HCT116 (cell line): ENCODE measurements at regions not wholly inside any gene's neighbourhood (a gene's known extent, or its start where the extent isn't known, plus 50 kb on each side); places are given as distances from the start of the nearest gene placed in this dataset.

ENCODE experiments used
- ATAC-seq: fragments of 200-7000 bp; cut with Tn5 transposase; 2 replicates; pipeline ENCODE4 v1.9.1; 2020; ENCODE audit warnings: mild to moderate bottlenecking, moderate library complexity
- BruUV-seq: library from RNA; stranded (reverse); fragments of 400-500 nt; replicated peaks from 2 replicates; lab custom pipeline; 2021; lab: Mats Ljungman, UMichigan
- CTCF ChIA-PET: fragments of 300-600 bp; sonication (Branson Sonifier 250); formaldehyde crosslinking; loops from one replicate; lab custom pipeline; 2021; ENCODE audit warnings: antibody characterized with exemption; lab: Charles Lee
- POLR2A ChIA-PET: fragments of 300-600, 350-600 bp; sonication (Branson Sonifier 250); formaldehyde crosslinking; loops from one replicate; lab custom pipeline; 2021; ENCODE audit warnings: antibody characterized with exemption; lab: Charles Lee
- RAD21 ChIA-PET, 2 experiments: fragments of 300-600 bp; sonication (Branson Sonifier 250); formaldehyde crosslinking; loops; one replicate each; lab custom pipeline; 2023; ENCODE audit warnings: low total read pairs in 2 of 2; ENCODE audit not compliant: uncharacterized antibody in 2 of 2, unreplicated experiment in 2 of 2, low non-redundant PET in 1 of 2; lab: Charles Lee
- DNase-seq: peaks from one replicate; pipeline ENCODE4 v3.0.0-alpha.2; 2010; ENCODE audit warnings: low read depth, low spot score
- H2AFZ ChIP-seq: fragments of 200-600 bp; shearing (Covaris generic), sonication (generic); 2 replicates; pipeline ENCODE4 v1.6.1; 2017; ENCODE audit warnings: low read depth, mixed run types, mixed read lengths, antibody characterized with exemption, low read length; ENCODE audit not compliant: poor library complexity, severe bottlenecking
- H3K27ac ChIP-seq: 2 replicates; pipeline ENCODE4 v1.5.1; 2012; ENCODE audit warnings: low read depth, low read length
- H3K27me3 ChIP-seq: fragments of 200-600 bp; sonication (generic); 2 replicates; pipeline ENCODE4 v1.6.1; 2016; ENCODE audit warnings: mixed run types, low read length, mixed read lengths; ENCODE audit not compliant: insufficient read depth
- H3K36me3 ChIP-seq, 2 experiments: fragments of 200-500 bp in 1 of 2; fragments of 200-600 bp in 1 of 2; sonication (Bioruptor generic) in 1 of 2; sonication (generic) in 1 of 2; 2 replicates each; pipeline versions ENCODE4 v1.5.1 to v1.6.1; 2014 to 2016; ENCODE audit warnings: low read length in 2 of 2, inconsistent platforms in 1 of 2, mixed read lengths in 1 of 2, mixed run types in 1 of 2; ENCODE audit not compliant: insufficient read depth in 2 of 2, control insufficient read depth in 1 of 2
- H3K4me1 ChIP-seq, 2 experiments: fragments of 200-600 bp in 1 of 2; sonication (generic) in 1 of 2; 2 replicates each; pipeline versions ENCODE4 v1.5.1 to v1.6.1; 2012 to 2017; ENCODE audit warnings: low read length in 2 of 2, inconsistent platforms in 1 of 2, mild to moderate bottlenecking in 1 of 2, mixed read lengths in 1 of 2, mixed run types in 1 of 2, moderate library complexity in 1 of 2; ENCODE audit not compliant: insufficient read depth in 2 of 2, control insufficient read depth in 1 of 2
- H3K4me2 ChIP-seq: fragments of 200-600 bp; sonication (generic); 2 replicates; pipeline ENCODE4 v1.6.1; 2017; ENCODE audit warnings: mixed run types, low read length, mixed read lengths
- H3K4me3 ChIP-seq, 2 experiments: fragments of 200-600 bp in 1 of 2; sonication (generic) in 1 of 2; replicated peaks in 1 of 2; 2 replicates each; pipeline ENCODE4 v1.5.1; 2011 to 2016; ENCODE audit warnings: low read length in 2 of 2, control low read depth in 1 of 2, low read depth in 1 of 2, mild to moderate bottlenecking in 1 of 2, mixed read lengths in 1 of 2, mixed run types in 1 of 2
- H3K79me2 ChIP-seq: fragments of 200-600 bp; sonication (generic); 2 replicates; pipeline ENCODE4 v1.6.1; 2017; ENCODE audit warnings: mild to moderate bottlenecking, mixed run types, low read length, moderate library complexity, mixed read lengths; ENCODE audit not compliant: insufficient read depth
- H3K9ac ChIP-seq: fragments of 200-600 bp; sonication (generic); 2 replicates; pipeline ENCODE4 v1.6.1; 2016; ENCODE audit warnings: low read length, mixed read lengths
- H3K9me2 ChIP-seq: fragments of 200-600 bp; sonication (generic), shearing (Covaris generic); 2 replicates; pipeline ENCODE4 v1.6.1; 2017; ENCODE audit warnings: mixed run types, mild to moderate bottlenecking, moderate library complexity; ENCODE audit not compliant: insufficient read depth
- H3K9me3 ChIP-seq, 2 experiments: fragments of 200-500 bp in 1 of 2; fragments of 200-600 bp in 1 of 2; sonication (Bioruptor generic) in 1 of 2; sonication (generic) in 1 of 2; 2 replicates each; pipeline ENCODE4 v1.6.1; 2014 to 2017; ENCODE audit warnings: low read length in 2 of 2, mixed read lengths in 2 of 2, inconsistent platforms in 1 of 2, low read depth in 1 of 2, mild to moderate bottlenecking in 1 of 2, mixed run types in 1 of 2, moderate library complexity in 1 of 2; ENCODE audit not compliant: control insufficient read depth in 1 of 2, insufficient read depth in 1 of 2
- H4K20me1 ChIP-seq: fragments of 200-600 bp; sonication (generic), shearing (Covaris generic); 2 replicates; pipeline ENCODE4 v1.6.1; 2017; ENCODE audit warnings: mixed run types, mild to moderate bottlenecking, moderate library complexity; ENCODE audit not compliant: insufficient read depth
- CBX3 ChIP-seq: IDR thresholded peaks from 2 replicates; pipeline ENCODE4 v1.6.1; 2012; ENCODE audit warnings: low read depth
- CEBPB ChIP-seq: IDR thresholded peaks from 2 replicates; pipeline ENCODE4 v1.6.1; 2012; ENCODE audit warnings: low read depth
- EGR1 ChIP-seq: IDR thresholded peaks from 2 replicates; pipeline ENCODE4 v1.6.1; 2012; ENCODE audit warnings: low read depth
- ELF1 ChIP-seq: IDR thresholded peaks from 2 replicates; pipeline ENCODE4 v1.6.1; 2012; ENCODE audit warnings: low read depth, borderline replicate concordance
- EZH2 ChIP-seq: fragments of 200-600 bp; sonication (generic); IDR thresholded peaks from 2 replicates; pipeline ENCODE4 v1.6.1; 2017; ENCODE audit warnings: antibody characterized with exemption, mixed run types
- FOSL1 ChIP-seq: IDR thresholded peaks from 2 replicates; pipeline ENCODE4 v1.6.1; 2012; ENCODE audit warnings: low read depth
- JUND ChIP-seq: IDR thresholded peaks from 2 replicates; pipeline ENCODE4 v1.6.1; 2012
- MAX ChIP-seq: IDR thresholded peaks from 2 replicates; pipeline ENCODE4 v1.6.1; 2012
- POLR2A ChIP-seq: IDR thresholded peaks from 2 replicates; pipeline ENCODE4 v1.7.0; 2011; ENCODE audit warnings: borderline replicate concordance; ENCODE audit not compliant: insufficient read depth, insufficient read length; ENCODE audit errors: extremely low read depth
- POLR2AphosphoS5 ChIP-seq: IDR thresholded peaks from 2 replicates; pipeline ENCODE4 v1.6.1; 2011; ENCODE audit warnings: mild to moderate bottlenecking, low read depth, low read length, moderate library complexity
- RAD21 ChIP-seq: IDR thresholded peaks from 2 replicates; pipeline ENCODE4 v1.6.1; 2012; ENCODE audit warnings: low read depth, mild to moderate bottlenecking
- REST ChIP-seq: IDR thresholded peaks from 2 replicates; pipeline ENCODE4 v1.6.1; 2012; ENCODE audit warnings: low read depth
- SIN3A ChIP-seq: IDR thresholded peaks from 2 replicates; pipeline ENCODE4 v1.6.1; 2012; ENCODE audit warnings: low read depth
- SRF ChIP-seq: IDR thresholded peaks from 2 replicates; pipeline ENCODE4 v1.6.1; 2012; ENCODE audit warnings: low read depth
- YY1 ChIP-seq: IDR thresholded peaks from 2 replicates; pipeline ENCODE4 v1.6.1; 2011; ENCODE audit warnings: low read length, low read depth, moderate library complexity, mild to moderate bottlenecking; ENCODE audit not compliant: insufficient replicate concordance; ENCODE audit errors: extremely low read depth
- ZFX ChIP-seq: fragments of 450-650 bp; IDR thresholded peaks from 2 replicates; pipeline ENCODE4 v1.6.1; 2017
- intact Hi-C: fragments of 100-400 bp; cut with micrococcal nuclease; formaldehyde crosslinking; loops from 2 replicates; pipeline ENCODE4 v1.10.0; 2022
- TF ChIP-seq, protein P1 (sequence below): IDR thresholded peaks from 2 replicates; pipeline ENCODE4 v1.6.1; 2012

DNA sequence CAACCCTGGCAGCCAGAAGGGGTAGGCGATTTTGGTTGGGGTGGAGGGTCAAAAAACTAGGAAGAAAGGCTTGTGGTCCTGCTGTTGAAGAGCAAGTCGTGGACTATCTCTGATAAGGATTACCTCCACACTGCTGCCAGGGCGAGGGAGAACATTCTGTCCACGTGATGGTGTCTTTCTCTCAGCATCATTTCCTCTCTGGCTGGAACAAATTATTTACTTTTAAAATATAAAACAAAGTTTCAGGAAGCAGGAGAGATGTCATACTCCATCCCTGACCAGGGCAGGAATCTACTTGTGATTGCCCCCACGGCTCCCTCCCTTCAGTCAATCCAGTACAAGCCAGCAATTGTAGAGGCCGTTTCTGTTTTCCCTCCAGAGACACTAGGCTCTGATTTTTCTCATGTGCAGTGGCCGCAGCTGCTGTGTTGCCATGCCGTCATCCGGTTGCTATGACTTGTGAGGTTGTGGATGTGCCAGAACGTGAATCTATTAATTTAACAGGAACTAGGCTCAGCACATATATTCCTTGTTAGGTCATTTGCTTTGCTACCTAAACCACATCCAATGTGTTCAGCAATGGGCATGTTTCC is 61.5 kb upstream of the PTGR2 start:
- Histone ChIP-seq H4K20me1 (no peaks in the 10 kb centered on the region), H3K4me1 (peaks cover 16 to 35% of the 10 kb centered on the region in 2 experiments), H3K9me3 (no peaks in the 10 kb centered on the region), H3K79me2 (peaks cover 8% of the 10 kb centered on the region), H3K27me3 (no peaks in the 10 kb centered on the region), H3K9me2 (no peaks in the 10 kb centered on the region), H3K4me2 (no peak overlapping the region), H3K27ac (no peak overlapping the region), H2AFZ (no peak overlapping the region), H3K36me3 (no peaks in the 10 kb centered on the region), H3K4me3 (no peak overlapping the region), H3K9ac (no peak overlapping the region)
- ATAC-seq (no peak), DNase-seq (no peak)
- ChIA-PET RAD21 (no interaction called here), POLR2A (no interaction called here), CTCF (no interaction called here)
- TF ChIP-seq SRF: no peak
- TF ChIP-seq POLR2A: no peak
- TF ChIP-seq POLR2AphosphoS5: no peak
- TF ChIP-seq EZH2: no peak
- no peak for TF ChIP-seq FOSL1
- no peak for TF ChIP-seq EGR1
- no peak for TF ChIP-seq SIN3A
- TF ChIP-seq CEBPB: no peak
- TF ChIP-seq ELF1: no peak
- TF ChIP-seq RAD21: no peak
- no peak for TF ChIP-seq YY1
- TF ChIP-seq, protein P1, sequence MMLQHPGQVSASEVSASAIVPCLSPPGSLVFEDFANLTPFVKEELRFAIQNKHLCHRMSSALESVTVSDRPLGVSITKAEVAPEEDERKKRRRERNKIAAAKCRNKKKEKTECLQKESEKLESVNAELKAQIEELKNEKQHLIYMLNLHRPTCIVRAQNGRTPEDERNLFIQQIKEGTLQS: no peak
- no peak for TF ChIP-seq MAX
- TF ChIP-seq ZFX: no peak
- TF ChIP-seq JUND: no peak
- TF ChIP-seq CBX3: no peak
- TF ChIP-seq REST: no peak
- BruUV-seq: no TSS peak
- intact Hi-C loops: no loop called here
